HG03354 (cell line): ENCODE measurements at regions not wholly inside any gene's neighbourhood (a gene's known extent, or its start where the extent isn't known, plus 50 kb on each side); places are given as distances from the start of the nearest gene placed in this dataset.
"Not testable (repeated sequence)": the region's sequence is repeated elsewhere in the genome, so short reads cannot be mapped to it uniquely, and the experiment has no call there.

Experiments used
- ATAC-seq: cut with Tn5 transposase; IDR thresholded peaks from one replicate; pipeline ENCODE4 v1.9.1; 2021; ENCODE audit warnings: mild to moderate bottlenecking; ENCODE audit not compliant: unreplicated experiment, poor library complexity, severe bottlenecking

DNA sequence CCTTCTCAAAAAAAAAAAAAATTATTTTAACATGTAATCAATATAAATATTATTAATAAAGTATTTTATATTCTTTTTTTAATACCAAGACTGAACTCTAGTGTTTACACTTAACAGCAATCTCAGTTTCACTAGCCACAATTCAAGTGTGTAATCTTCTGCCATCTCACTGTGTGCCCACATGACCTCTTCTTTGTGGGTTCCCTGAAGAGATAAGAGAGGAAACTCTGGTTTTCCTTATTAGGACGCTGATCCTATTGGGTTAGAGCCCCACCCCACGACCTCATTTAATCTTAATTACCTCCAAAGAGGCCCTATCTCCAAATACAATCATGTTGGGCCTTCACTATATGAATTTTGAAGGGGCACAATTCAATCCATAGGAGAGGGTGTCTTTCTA lies 177.6 kb downstream of the STK31 start:
- no peak for ATAC-seq

DNA sequence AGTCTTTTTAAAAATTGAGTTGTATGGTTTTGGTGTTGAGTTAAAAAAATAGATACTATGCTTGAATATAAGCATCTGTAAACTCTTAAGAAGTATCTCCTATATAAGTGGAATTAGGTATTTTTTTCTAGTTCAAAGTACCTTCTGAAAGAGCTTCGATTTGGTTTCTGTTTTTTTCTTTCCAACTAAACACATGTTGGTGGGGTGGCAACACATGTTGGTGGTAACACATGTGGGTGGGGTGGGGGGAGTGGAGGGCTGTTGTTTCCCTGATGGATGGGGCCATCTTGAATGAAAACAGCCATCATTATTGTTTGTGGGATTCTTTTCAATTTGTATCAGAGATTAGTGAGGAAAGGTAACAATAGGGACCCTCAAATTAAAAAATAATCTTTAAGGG lies 178.9 kb downstream of the STK31 start:
- ATAC-seq: no peak

GRCh38 chr7:23889566-23889965 lies 179.5 kb downstream of the STK31 start:
- ATAC-seq: no peak

GRCh38 chr7:23892019-23892418 lies 182.0 kb downstream of the STK31 start:
- ATAC-seq: no peak

- no peak for ATAC-seq
These were observed 183.3 kb downstream of the STK31 start for GRCh38 chr7:23893176-23893941.

DNA sequence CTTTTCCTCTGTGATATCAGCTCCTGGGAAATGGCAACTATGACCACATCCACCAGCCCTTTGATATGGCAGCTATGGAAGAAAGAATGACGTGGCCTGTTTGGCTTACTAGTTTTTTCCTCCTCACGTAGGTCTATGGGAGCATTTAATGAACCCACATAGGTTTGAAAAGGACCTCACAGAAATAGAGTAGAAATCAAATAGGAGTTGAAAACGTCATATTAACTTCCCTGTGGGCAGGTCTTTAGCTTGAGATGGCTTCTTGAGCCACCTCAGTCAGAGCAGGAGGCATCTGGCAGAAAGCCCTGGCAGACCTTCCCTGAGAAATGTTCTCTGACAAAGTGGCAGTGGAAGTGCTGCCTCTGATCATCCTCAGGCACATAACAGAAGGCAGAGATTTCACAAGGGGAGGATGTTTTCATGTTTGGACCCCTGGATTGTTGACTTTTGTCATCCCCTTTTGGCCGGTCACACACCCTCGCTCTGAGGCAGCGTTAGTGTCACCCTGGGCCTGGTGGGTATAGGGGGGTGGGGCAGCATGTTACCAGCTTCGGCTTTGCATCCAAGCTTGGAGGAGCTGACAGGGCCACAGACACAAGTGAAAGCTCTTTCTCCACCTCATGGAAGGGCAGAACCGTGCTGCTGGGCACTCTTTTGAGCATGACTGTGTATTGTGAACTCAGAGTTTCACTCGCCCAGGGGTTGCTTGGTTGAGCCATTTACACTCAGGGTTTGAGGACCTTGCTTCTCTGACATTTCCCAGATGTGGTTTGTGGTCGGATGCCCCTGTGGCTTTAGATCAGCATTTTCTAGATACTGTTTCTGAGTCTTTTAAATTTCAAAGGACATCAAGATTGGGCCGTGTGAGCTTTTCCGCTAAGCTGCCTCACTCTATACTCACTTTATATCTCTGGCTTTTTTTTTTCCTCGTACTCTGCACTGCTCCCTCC lies 184.2 kb downstream of the STK31 start:
- no peak for ATAC-seq

DNA sequence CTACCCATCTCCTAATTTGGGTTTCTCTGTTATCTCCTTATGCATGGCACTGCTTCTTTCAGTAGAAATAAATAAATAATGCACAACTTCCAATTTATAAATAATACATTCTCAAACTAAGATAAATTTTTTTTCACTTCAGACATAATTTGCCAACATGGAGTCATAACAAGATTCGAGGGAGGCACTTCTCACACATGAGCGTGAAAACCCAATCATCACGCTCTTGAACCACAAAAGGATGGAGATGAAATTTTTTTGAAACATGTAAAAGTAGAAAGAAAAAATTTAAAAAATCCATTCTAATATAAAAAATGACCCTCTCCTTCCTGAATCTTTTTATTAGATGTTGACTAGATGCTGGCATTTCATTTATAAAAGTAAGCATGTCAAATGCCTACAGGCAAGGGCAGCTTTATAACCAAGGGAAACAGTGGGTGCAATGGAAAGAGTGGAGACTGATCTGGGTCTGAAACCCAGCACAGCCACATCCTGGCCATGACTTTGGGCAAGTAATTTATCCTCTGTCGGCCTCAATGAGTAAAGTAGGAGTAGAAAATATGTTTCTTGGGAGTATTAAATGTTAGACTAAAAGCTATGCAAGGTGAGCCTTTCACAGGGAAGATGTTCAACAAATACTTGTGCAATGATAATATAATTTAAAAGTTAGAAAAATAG lies 185.0 kb downstream of the STK31 start:
- no peak for ATAC-seq

GRCh38 chr7:23895666-23896096 lies 185.7 kb downstream of the STK31 start:
- no peak for ATAC-seq

DNA sequence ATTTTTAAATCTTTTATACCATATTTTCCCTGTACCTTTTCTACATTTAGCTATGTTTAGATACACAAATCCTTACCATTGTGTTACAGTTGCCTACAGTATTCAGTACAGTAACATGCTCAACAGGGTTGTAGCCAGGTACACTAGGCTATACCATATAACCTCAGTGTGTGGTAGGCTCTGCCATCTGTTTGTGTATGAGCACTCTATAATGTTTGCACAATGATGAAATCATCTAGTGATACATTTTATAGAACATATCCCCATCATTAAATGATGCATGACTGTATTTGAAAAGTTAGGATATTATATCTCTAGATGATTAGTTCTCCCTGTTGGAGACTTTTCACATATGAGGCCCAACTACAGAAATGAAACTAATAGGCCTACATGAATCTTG lies 188.6 kb downstream of the STK31 start:
- no peak for ATAC-seq

DNA sequence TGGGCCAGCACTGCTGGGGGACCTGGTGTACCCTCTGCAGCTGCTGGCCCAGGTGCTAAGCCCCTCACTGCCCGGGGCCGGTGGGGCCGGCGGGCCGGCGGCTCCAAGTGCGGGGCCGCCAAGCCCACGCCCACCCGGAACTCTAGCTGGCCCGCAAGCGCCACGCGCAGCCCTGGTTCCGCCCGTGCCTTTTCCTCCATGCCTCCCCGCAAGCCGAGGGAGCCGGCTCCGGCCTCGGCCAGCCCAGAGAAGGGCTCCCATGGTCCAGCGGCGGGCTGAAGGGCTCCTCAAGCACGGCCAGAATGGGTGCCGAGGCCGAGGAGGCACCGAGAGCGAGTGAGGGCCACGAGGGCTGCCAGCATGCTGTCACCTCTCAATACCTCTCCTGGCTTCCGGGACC lies 194.9 kb downstream of the STK31 start:
- not testable (repeated sequence) for ATAC-seq

GRCh38 chr7:23907012-23907411 lies 197.0 kb downstream of the STK31 start:
- ATAC-seq: no peak

GRCh38 chr7:23909426-23909825 lies 199.4 kb downstream of the STK31 start:
- ATAC-seq: no peak

- ATAC-seq: no peak
These were observed 202.0 kb downstream of the STK31 start for GRCh38 chr7:23912065-23912464.

GRCh38 chr7:23913016-23913415 lies 203.0 kb downstream of the STK31 start:
- ATAC-seq: no peak

GRCh38 chr7:23915236-23915635 lies 205.2 kb downstream of the STK31 start:
- no peak for ATAC-seq

GRCh38 chr7:23918286-23918685 lies 208.3 kb downstream of the STK31 start:
- ATAC-seq: no peak

- ATAC-seq: no peak
These were observed 208.8 kb downstream of the STK31 start for GRCh38 chr7:23918856-23919255.

DNA sequence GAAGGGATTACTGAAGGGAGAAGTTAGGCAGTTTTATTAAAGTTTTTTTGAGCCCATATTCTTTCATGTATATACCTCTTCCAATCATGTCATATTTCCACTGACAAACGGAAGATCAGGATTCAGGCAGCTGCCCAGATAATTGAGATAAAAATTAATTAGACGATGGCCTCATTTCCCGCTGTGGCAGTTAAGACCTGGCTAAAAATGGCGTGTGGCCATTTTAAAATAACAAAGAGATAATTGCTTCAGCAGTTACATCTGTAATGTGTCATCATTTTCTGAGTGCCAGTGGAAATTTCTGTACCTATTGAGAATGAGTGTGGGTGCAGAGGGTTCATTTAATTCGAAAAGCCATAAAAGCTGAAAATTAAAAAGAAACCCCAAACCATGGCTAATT lies 215.1 kb downstream of the STK31 start:
- no peak for ATAC-seq

DNA sequence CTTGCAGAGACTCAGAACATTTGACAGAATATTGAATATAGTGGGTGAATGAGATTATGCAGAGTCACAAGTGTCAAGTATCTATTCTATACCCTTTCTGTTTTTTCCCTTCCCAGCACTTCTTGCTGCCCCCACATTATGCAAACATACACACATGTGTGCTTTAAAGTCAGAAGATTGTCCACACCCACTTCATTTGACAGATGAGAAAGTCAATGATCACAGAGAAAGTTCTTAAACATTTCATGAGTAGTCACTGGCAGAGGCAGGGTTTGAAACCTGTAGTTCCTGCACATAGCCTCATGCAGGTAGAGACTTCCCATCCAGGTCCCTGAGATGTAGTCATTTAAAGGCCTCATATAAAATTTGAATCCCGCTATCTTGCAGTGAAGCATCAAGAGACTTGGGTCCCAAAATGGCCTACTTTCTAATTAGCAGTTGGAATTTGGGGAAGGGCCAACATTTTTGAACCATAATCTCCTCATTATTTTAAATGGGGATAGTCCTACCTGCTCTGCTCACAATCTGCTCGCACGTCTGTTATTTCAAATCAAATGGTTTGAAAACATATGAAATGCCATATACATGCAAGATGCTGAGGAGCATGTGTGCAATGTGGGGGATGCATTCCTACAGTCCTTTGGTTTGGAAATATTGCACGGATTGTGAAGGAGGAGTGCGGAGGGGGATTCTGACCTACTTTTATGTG lies 217.8 kb downstream of the STK31 start:
- ATAC-seq: no peak

DNA sequence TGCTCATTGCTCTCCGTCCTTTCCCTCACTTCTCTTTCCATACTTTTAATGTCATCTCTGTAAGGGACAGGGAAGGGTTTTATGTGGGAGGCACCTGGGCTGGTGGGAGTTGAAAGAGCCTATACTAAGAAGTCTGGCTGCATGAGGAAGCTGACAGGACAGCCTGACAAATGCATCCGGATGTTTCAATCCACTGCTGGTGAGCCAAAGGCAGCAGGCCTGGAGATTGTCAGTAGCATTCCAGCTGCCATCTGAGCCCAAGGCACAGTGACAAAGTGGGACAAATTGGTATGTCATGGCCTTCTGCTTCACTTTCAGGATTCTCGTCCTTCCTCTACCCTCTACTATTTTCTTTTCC lies 218.4 kb downstream of the STK31 start:
- ATAC-seq: no peak
